DND-41 (cell line): ENCODE measurements at regions not wholly inside any gene's neighbourhood (a gene's known extent, or its start where the extent isn't known, plus 50 kb on each side); places are given as distances from the start of the nearest gene placed in this dataset.

ENCODE experiments used
- CTCF ChIP-seq: IDR thresholded peaks from 2 replicates; pipeline ENCODE4 v1.5.1; 2012; ENCODE audit warnings: borderline replicate concordance, low read length, moderate library complexity, mild to moderate bottlenecking; ENCODE audit not compliant: poor library complexity, severe bottlenecking; ENCODE audit errors: extremely low read depth
- EZH2 ChIP-seq: IDR thresholded peaks from 3 replicates; pipeline ENCODE4 v1.6.1; 2012; ENCODE audit warnings: borderline replicate concordance, low read depth, mild to moderate bottlenecking, moderate library complexity, low read length, inconsistent platforms; ENCODE audit not compliant: severe bottlenecking

- TF ChIP-seq CTCF = no peak
- no peak for TF ChIP-seq EZH2
These were observed 151.7 kb upstream of the PRSS1 start for GRCh38 chr7:142597547-142597946.
